HG03095 (cell line): ENCODE measurements at regions not wholly inside any gene's neighbourhood (a gene's known extent, or its start where the extent isn't known, plus 50 kb on each side); places are given as distances from the start of the nearest gene placed in this dataset.
"Not testable (repeated sequence)": the region's sequence is repeated elsewhere in the genome, so short reads cannot be mapped to it uniquely, and the experiment has no call there.

Experiments
- ATAC-seq: cut with Tn5 transposase; IDR thresholded peaks from one replicate; pipeline ENCODE4 v1.9.1; 2021; ENCODE audit warnings: moderate library complexity; ENCODE audit not compliant: unreplicated experiment

DNA sequence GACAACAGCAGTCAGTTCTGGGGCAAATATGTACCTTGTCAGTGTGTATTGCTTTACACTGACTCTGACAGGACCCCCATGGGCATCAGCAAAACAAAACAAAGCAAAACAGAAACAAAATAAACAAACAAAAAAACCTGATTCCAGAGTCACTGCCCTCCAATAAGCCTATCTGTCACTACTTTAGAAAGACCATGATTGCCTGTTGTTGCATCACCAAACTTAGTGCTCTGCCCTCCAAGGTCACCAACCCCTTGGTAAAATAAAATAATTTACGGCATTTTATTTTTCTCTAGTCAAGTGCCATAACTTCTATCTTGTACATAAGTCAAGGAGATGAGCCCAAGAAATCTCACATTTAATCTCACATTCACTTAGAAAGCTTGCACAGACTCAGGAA, 120.9 kb upstream of the ADAMTS3 start:
- ATAC-seq, result no peak

- ATAC-seq, result not testable (repeated sequence)
Observed at GRCh38 chr4:72686390-72686789, 117.4 kb upstream of the ADAMTS3 start.

DNA sequence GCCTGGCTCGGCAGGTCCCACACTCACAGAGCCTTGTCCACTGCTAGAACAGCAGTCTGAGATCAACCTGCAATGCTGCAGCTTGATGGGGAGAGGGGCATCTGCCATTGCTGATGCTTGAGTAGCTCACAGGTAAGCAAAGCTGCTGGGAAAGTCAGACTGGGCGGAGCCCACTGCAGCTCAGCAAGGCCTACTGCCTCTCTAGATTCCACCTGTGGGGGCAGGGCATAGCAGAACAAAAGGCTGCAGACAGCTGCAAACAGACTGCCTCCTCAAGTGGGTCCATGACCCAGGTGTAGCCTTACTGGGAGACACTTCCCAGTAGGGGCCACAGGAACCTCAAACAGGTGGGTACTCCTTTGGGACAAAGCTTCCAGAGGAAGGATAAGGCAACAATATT, 110.6 kb upstream of the ADAMTS3 start:
- no peak for ATAC-seq

- no peak for ATAC-seq
Observed at GRCh38 chr4:72677886-72678285, 108.9 kb upstream of the ADAMTS3 start.

DNA sequence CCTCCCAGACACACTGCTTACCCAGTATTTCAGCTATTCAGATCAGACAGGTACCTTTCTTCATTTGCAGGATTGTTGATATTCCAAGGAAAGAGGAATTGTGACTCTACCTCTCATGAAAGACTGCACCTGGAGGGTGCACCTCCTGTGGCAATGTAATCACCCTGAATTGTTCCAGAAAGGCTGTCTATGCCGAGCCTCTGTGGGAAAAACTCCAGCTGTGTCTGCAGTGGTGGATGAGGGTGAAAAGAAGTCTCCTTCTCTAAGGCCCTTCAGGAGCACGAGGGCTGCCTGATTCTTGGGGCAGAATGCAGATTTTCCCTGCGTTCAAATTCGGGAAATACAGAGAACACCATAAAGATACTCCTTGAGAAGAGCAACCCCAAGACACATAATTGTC, 108.2 kb upstream of the ADAMTS3 start:
- no peak for ATAC-seq

DNA sequence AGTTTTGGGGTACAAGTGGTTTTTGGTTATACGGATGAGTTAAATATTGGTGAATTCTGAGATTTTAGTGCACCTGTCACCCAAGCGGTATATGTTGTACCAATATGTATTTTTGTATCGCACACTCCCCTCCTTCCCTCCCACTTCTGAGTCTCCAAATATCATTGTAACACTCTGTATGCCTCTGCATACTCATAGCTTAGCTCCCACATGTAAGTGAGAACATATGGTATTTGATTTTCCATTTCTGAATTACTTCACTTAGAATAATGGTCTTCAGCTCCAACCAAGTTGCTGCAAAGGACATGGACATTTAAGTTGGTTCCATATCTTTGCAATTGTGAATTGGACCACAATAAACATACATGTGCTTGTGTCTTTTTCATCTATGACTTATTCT, 103.0 kb upstream of the ADAMTS3 start:
- ATAC-seq, result no peak

DNA sequence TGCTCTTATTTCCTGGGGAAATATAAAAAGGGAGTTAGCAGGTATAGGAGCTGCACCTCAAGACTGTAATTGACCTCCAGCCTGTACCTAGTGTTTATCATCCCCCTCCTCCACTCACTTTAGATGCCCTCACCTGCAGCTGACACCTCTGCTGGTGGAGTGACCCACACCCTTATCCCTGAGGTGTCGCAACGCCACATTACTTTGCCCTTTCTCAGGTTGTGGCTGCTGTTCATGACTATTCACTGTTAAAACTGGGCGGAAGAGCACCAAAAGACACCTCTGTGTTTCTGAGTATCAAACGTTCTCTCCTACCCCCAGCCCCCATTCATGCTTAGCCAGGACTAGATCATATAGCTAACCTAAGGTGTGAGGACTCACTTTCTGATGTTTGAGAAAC, 101.5 kb upstream of the ADAMTS3 start:
- ATAC-seq, result no peak

DNA sequence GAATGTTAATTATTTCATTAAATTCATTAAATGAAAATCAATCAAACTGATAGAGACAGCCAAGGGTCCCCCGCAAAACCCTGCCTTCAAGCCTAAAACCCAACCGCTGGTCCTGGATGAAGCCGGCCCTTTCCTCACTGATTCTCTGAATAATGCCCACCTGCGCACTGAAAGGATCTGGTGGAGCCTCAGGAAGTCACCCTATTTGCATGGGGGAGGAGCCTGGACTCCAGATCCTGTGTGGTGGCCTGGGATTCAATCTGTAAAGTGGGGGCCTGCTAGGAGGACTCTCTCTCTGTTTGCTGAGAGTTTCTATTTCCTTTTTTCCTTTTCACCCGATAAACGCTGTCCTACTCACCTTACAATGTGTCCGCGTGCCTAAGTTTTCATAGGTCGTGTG, 97.9 kb upstream of the ADAMTS3 start:
- ATAC-seq, result no peak

GRCh38 chr4:72665171-72665968, 96.3 kb upstream of the ADAMTS3 start:
- ATAC-seq, result no peak

DNA sequence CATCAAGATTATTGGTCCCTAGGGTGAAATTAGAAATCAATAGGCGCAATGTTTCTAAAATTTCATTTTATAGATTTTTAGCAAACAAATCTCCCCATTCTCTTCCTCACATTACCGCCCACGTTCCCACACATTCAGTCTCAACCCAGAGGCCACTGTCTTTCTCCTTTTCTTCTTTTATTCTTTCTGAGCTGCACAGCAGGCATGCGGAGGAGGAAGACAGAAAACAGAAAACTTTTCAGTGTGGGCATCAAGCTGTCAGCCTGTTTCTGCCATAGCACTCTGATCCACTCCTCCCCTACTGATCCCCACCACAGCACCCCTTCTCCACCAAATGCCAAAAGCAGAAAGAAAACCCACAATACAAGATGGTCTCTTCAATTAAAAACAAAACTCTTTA, 94.8 kb upstream of the ADAMTS3 start:
- ATAC-seq, result no peak

GRCh38 chr4:72661830-72662229, 92.8 kb upstream of the ADAMTS3 start:
- no peak for ATAC-seq

DNA sequence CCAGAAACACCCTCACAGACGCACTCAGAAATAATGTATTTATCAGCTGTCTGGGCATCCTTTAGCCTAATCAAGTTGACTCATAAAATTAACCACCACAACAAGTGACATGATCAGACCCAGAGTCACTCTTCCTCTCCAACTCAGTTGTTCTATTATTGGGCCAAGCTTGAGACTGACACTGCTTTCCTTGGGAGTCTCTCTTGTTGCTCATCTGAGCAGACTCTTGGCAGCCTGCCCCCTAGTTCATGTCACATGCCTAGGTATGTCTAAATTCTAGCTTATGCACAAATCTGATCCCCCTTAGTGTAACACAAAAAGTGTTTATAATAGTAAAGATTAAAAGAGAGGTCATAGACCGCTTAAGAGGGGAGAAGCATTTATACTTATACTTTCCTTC, 72.6 kb upstream of the ADAMTS3 start:
- no peak for ATAC-seq

DNA sequence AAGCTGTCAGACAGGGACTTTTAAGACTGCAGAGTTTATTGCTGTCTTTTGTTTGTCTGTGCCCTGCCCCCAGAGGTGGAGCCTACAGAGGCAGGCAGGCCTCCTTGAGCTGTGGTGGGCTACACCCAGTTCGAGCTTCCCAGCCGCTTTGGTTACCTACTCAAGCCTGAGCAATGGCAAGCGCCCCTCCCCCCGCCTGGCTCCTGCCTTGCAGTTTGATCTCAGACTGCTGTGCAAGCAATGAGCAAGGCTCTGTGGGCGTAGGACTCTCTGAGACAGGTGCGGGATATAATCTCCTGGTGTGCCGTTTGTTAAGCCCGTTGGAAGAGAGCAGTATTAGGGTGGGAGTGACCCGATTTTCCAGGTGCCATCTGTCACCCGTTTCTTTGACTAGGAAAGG, 67.8 kb upstream of the ADAMTS3 start:
- ATAC-seq, result not testable (repeated sequence)

DNA sequence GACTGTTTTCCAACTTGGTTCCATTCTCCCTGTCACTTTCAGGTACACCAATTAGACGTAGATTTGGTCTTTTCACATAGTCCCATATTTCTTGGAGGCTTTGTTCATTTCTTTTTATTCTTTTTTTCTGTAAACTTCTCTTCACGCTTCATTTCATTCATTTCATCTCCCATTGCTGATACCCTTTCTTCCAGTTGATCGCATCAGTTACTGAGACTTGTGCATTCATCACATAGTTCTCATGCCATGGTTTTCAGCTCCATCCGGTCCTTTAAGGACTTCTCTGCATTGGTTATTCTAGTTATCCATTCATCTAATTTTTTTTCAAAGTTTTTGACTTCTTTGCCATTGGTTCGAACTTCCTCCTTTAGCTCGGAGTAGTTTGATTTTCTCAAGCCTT, 66.9 kb upstream of the ADAMTS3 start:
- not testable (repeated sequence) for ATAC-seq

DNA sequence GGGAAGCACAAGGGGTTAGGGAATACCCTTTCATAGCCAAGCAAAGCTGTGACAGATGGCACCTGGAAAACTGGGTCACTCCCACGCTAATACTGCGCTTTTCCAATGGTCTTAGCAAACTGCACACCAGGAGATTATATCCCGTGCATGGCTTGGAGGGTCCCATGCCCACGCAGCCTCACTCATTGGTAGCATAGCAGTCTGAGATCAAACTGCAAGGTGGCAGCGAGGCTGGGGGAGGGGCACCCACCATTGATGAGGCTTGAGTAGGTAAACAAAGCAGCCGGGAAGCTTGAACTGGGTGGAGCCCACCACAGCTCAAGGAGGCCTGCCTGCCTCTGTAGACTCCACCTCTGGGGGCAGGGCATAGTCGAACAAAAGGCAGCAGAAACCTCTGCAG, 63.2 kb upstream of the ADAMTS3 start:
- ATAC-seq, result not testable (repeated sequence)

- ATAC-seq, result no peak
Observed at GRCh38 chr4:72631296-72631695, 62.3 kb upstream of the ADAMTS3 start.

GRCh38 chr4:72629540-72629939, 60.5 kb upstream of the ADAMTS3 start:
- ATAC-seq, result no peak

DNA sequence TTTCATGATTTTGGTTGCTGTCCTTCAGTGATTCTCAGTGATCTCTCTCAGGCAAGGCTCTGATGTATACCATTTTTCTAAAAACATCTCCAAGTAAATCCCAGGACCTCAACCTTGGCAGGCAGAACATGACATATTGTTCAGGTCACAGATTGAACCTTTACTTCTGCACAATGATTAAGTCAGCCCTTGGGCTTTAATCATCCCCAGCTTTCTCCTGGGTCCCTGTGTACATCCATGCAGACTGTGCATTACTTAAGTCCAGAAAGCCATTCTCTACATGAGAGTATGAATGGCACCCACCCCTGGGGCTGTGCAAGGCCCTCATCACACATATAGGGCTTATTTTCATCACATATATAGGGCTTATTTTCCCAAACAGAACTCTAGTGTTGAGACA, 58.7 kb upstream of the ADAMTS3 start:
- no peak for ATAC-seq
